ENCODE measurements at regions not wholly inside any gene's neighbourhood (a gene's known extent, or its start where the extent isn't known, plus 50 kb on each side); places are given as distances from the start of the nearest gene placed in this dataset.

DNA sequence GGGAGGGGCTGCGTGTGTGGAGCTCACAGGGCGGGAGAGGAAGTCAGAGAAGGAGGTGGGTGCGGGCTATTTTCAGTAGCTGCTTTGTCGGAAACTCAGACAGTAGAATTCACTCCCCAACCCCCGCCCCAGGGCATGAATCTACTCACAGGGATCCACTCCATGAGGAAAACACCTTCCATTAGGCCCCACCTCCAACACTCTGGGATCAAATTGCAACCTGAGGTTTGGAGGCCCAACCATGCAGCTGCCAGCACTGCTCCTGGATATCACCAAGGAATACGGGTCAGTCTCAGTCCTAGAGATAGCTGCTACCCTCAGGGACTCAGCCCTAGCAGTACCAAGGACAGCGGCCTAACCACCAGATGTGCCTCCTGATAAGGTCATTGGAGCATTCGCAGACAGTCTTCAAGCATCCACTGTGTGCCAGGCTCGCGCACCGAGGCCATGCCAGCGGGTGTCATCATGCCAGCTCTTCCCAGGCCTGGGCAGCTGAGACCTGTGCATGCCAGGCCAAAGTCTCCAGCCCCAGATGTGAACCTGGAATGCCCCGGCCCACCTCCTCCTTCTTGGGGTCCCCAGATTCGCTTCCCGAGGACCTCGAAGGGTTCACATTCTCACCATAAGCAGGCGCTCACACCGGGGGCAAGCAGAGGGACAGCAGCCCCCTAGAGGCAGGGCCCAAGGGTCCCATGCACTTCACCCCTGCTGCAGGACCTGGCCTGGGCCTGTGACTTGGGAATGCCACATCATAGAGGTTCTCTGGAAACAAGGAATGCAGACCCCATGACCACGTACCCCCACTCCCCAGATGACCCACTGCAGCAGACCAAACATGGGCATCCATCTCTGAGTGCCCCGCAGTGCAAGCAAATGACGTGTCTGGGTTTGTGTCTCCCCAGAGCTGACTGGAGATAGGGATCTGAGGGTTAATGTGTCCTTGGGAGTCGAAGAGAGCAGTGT lies 102.3 kb downstream of the ADRA2C start:
- Mint-ChIP-seq H3K4me1 (ENCODE audit: low read depth) (peaks cover 5% of the 10 kb centered on the region), H3K4me3 (no peak overlapping the region), H3K36me3 (ENCODE audit: low read depth) (no peaks in the 10 kb centered on the region), H3K9me3 (ENCODE audit: insufficient read depth) (no peaks in the 10 kb centered on the region), H3K27me3 (ENCODE audit: low read depth) (peaks cover 24% of the 10 kb centered on the region), H3K27ac (no peak overlapping the region)
- DNase-seq: peak; percentile 33
- ChIA-PET POLR2A (no interaction called here), CTCF (no interaction called here)
- ATAC-seq: no peak

DNA sequence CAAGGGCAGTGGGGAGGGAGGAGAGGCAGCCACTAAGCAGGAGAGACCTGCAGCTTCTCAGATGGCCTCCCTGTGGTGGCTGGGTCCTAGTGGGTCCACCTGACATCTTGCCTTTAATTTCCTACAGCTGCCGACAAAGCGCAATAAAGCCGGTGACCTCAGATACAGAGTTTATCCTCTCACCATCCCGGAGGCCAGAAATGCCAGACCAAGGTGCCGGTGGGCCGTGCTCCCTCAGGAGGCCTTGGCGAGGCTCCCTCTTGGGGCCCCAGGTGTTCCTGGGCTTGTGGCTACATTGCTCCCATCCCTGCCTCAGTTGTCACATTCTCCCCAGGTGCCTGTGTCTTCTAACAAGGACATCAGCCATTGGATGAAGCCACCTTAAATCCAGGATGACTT lies 103.0 kb downstream of the ADRA2C start:
- POLR2A ChIA-PET: no interaction called here
- peaks cover 27% of the 10 kb centered on the region for H3K27me3 Mint-ChIP-seq (ENCODE audit: low read depth)
- CTCF ChIA-PET: interaction anchor here (1.7 kb wide), 1 partner anchor 11 kb away, joined by 7 read pairs; no protein-coding TSS in a partner anchor
- no peaks in the 10 kb centered on the region for H3K9me3 Mint-ChIP-seq (ENCODE audit: insufficient read depth)
- DNase-seq: no peak
- H3K4me1 Mint-ChIP-seq (ENCODE audit: low read depth): peaks cover 5% of the 10 kb centered on the region
- no peak for ATAC-seq
- H3K27ac Mint-ChIP-seq: no peak overlapping the region
- H3K4me3 Mint-ChIP-seq: no peak overlapping the region
- no peaks in the 10 kb centered on the region for H3K36me3 Mint-ChIP-seq (ENCODE audit: low read depth)

- DNase-seq (no peak), ATAC-seq (no peak)
- no peak overlapping the region for H3K4me3 Mint-ChIP-seq
- ChIA-PET CTCF (interaction anchor here (1.7 kb wide), 1 partner anchor 11 kb away, joined by 7 read pairs; no protein-coding TSS in a partner anchor), POLR2A (no interaction called here)
- peaks cover 5% of the 10 kb centered on the region for H3K4me1 Mint-ChIP-seq (ENCODE audit: low read depth)
- no peaks in the 10 kb centered on the region for H3K36me3 Mint-ChIP-seq (ENCODE audit: low read depth)
- peaks cover 27% of the 10 kb centered on the region for H3K27me3 Mint-ChIP-seq (ENCODE audit: low read depth)
- no peaks in the 10 kb centered on the region for H3K9me3 Mint-ChIP-seq (ENCODE audit: insufficient read depth)
- no peak overlapping the region for H3K27ac Mint-ChIP-seq
Measured at GRCh38 chr4:3869661-3870566, 103.7 kb downstream of the ADRA2C start.

DNA sequence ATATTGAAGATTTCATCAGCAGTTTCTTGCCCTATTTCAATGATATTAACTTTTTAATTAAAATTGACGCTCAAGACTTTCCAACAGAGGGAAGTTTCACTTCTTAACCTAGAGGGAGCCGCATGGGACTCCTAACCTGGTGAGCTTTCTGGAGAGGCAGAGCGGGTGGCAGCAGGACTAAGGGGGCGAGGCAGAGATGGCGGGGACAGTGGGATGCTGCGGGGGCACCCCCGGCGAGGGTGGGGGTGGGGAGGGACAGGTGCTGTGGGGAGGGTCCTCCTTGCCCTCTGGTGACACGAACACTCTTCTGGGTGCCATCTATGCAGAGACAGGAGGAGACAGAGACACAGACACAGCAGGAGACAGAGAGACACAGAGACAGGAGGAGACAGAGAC lies 104.4 kb downstream of the ADRA2C start:
- CTCF ChIA-PET: interaction anchor here (1.7 kb wide), 1 partner anchor 10 kb away, joined by 7 read pairs; no protein-coding TSS in a partner anchor

GRCh38 chr4:3871181-3871852 lies 105.1 kb downstream of the ADRA2C start:
- Mint-ChIP-seq H3K4me1 (ENCODE audit: low read depth) (peaks cover 5% of the 10 kb centered on the region), H3K9me3 (ENCODE audit: insufficient read depth) (no peaks in the 10 kb centered on the region), H3K27me3 (ENCODE audit: low read depth) (peaks cover 27% of the 10 kb centered on the region), H3K4me3 (no peak overlapping the region), H3K36me3 (ENCODE audit: low read depth) (no peaks in the 10 kb centered on the region), H3K27ac (no peak overlapping the region)
- ChIA-PET CTCF (no interaction called here), POLR2A (no interaction called here)
- ATAC-seq (peak; percentile 62), DNase-seq (peak; percentile 62)

More for the DNA sequence above, 104.4 kb downstream of the ADRA2C start:
- peaks cover 27% of the 10 kb centered on the region for H3K27me3 Mint-ChIP-seq (ENCODE audit: low read depth)
- H3K4me3 Mint-ChIP-seq: no peak overlapping the region
- DNase-seq: no peak
- ATAC-seq: no peak
- no peak overlapping the region for H3K27ac Mint-ChIP-seq
- H3K36me3 Mint-ChIP-seq (ENCODE audit: low read depth): no peaks in the 10 kb centered on the region
- POLR2A ChIA-PET: no interaction called here
- peaks cover 5% of the 10 kb centered on the region for H3K4me1 Mint-ChIP-seq (ENCODE audit: low read depth)
- no peaks in the 10 kb centered on the region for H3K9me3 Mint-ChIP-seq (ENCODE audit: insufficient read depth)

- POLR2A ChIA-PET: no interaction called here
- H3K27ac Mint-ChIP-seq: no peak overlapping the region
- H3K9me3 Mint-ChIP-seq (ENCODE audit: insufficient read depth): peaks cover under 1% of the 10 kb centered on the region
- no peaks in the 10 kb centered on the region for H3K36me3 Mint-ChIP-seq (ENCODE audit: low read depth)
- peaks cover 31% of the 10 kb centered on the region for H3K27me3 Mint-ChIP-seq (ENCODE audit: low read depth)
- peaks cover 5% of the 10 kb centered on the region for H3K4me1 Mint-ChIP-seq (ENCODE audit: low read depth)
- ATAC-seq: peak; percentile 11
- no peak overlapping the region for H3K4me3 Mint-ChIP-seq
- no peak for DNase-seq
- CTCF ChIA-PET: no interaction called here
Measured at GRCh38 chr4:3871881-3872833, 106.0 kb downstream of the ADRA2C start.

- CTCF ChIA-PET: no interaction called here
Measured at GRCh38 chr4:3872834-3873313, 106.7 kb downstream of the ADRA2C start.

DNA sequence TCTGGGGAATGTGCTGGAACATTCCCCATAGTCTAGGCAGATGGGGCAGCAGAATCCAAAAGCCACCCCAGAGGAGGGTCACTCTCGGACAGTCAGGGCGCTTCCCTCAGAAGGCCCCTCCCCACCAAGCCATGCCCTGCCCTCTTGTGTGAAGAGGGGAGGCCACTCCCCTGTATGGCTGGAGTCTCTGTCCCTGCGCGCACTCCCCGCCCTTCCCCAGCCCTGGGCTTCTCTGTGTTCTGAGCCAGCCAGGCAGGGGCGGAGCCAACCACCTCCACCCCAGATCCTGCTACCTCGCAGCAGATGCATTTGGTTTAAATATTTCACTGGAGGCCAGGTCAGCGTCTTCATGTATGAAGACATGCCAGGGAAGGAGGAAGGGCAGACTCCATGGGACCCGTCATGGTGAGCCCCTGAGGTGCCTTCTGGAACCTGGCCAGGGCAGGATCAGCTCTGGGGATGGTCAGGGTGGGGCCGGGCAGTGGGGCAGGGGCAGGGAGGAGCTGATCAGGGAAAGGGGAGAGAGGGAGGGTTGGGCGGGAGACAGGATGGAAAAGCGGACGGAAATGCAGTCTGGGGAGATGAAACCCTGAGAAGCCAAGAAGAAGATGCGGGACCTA lies 107.3 kb downstream of the ADRA2C start:
- Mint-ChIP-seq H3K4me1 (ENCODE audit: low read depth) (peaks cover 5% of the 10 kb centered on the region), H3K27me3 (ENCODE audit: low read depth) (peaks cover 44% of the 10 kb centered on the region), H3K9me3 (ENCODE audit: insufficient read depth) (peaks cover 14% of the 10 kb centered on the region), H3K27ac (no peak overlapping the region), H3K4me3 (no peak overlapping the region), H3K36me3 (ENCODE audit: low read depth) (peaks cover 9% of the 10 kb centered on the region)
- DNase-seq: no peak
- ChIA-PET POLR2A (no interaction called here), CTCF (no interaction called here)
- ATAC-seq: no peak

More at GRCh38 chr4:3872834-3873313, 106.7 kb downstream of the ADRA2C start:
- no peak for DNase-seq
- peaks cover 5% of the 10 kb centered on the region for H3K4me1 Mint-ChIP-seq (ENCODE audit: low read depth)
- no peak for ATAC-seq
- no peak overlapping the region for H3K27ac Mint-ChIP-seq
- POLR2A ChIA-PET: no interaction called here
- H3K4me3 Mint-ChIP-seq: no peak overlapping the region
- peaks cover 3% of the 10 kb centered on the region for H3K36me3 Mint-ChIP-seq (ENCODE audit: low read depth)
- H3K9me3 Mint-ChIP-seq (ENCODE audit: insufficient read depth): peaks cover 8% of the 10 kb centered on the region
- H3K27me3 Mint-ChIP-seq (ENCODE audit: low read depth): peaks cover 38% of the 10 kb centered on the region

GRCh38 chr4:3874028-3874415 lies 107.8 kb downstream of the ADRA2C start:
- no peak overlapping the region for H3K4me3 Mint-ChIP-seq
- POLR2A ChIA-PET: no interaction called here
- H3K4me1 Mint-ChIP-seq (ENCODE audit: low read depth): peaks cover 5% of the 10 kb centered on the region
- no peak for ATAC-seq
- H3K27ac Mint-ChIP-seq: no peak overlapping the region
- CTCF ChIA-PET: no interaction called here
- peaks cover 9% of the 10 kb centered on the region for H3K36me3 Mint-ChIP-seq (ENCODE audit: low read depth)
- H3K9me3 Mint-ChIP-seq (ENCODE audit: insufficient read depth): peaks cover 17% of the 10 kb centered on the region
- H3K27me3 Mint-ChIP-seq (ENCODE audit: low read depth): peaks cover 46% of the 10 kb centered on the region
- no peak for DNase-seq

DNA sequence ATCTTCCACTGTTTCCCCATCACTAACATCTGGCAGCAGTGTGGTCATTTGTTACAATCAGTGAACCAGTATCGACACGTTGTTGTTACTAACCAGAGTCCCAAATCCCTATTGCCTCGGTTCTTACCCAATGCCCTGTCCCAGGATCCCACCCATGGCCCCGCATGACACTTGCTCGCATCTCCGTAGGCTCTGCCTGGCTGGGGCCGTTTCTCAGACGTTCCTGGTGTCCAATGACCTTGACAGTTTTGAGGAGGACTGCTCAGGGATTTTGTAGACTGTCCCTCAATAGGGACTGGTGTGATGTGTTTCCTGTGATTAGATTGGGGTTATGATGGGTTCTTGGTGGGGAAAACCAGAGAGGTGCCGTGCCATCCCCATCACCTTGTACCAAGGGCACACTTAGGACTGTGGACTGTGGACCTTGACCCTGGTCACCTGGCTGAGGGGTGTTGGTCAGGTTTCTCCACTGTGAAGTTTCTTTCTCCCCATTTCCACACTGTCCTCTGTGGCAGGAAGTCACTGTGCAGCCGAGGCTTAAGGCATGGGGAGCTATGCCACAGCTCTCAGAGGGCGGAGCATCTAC lies 108.4 kb downstream of the ADRA2C start:
- H3K4me3 Mint-ChIP-seq: no peak overlapping the region

More for the DNA sequence above, 108.4 kb downstream of the ADRA2C start:
- CTCF ChIA-PET: no interaction called here
- H3K9me3 Mint-ChIP-seq (ENCODE audit: insufficient read depth): peaks cover 17% of the 10 kb centered on the region
- peaks cover 51% of the 10 kb centered on the region for H3K27me3 Mint-ChIP-seq (ENCODE audit: low read depth)
- DNase-seq (no peak), ATAC-seq (no peak)
- POLR2A ChIA-PET: no interaction called here
- peaks cover 11% of the 10 kb centered on the region for H3K4me1 Mint-ChIP-seq (ENCODE audit: low read depth)
- H3K27ac Mint-ChIP-seq: no peak overlapping the region
- H3K36me3 Mint-ChIP-seq (ENCODE audit: low read depth): peaks cover 9% of the 10 kb centered on the region
